ENCODE measurements at regions not wholly inside any gene's neighbourhood (a gene's known extent, or its start where the extent isn't known, plus 50 kb on each side); places are given as distances from the start of the nearest gene placed in this dataset.

DNA sequence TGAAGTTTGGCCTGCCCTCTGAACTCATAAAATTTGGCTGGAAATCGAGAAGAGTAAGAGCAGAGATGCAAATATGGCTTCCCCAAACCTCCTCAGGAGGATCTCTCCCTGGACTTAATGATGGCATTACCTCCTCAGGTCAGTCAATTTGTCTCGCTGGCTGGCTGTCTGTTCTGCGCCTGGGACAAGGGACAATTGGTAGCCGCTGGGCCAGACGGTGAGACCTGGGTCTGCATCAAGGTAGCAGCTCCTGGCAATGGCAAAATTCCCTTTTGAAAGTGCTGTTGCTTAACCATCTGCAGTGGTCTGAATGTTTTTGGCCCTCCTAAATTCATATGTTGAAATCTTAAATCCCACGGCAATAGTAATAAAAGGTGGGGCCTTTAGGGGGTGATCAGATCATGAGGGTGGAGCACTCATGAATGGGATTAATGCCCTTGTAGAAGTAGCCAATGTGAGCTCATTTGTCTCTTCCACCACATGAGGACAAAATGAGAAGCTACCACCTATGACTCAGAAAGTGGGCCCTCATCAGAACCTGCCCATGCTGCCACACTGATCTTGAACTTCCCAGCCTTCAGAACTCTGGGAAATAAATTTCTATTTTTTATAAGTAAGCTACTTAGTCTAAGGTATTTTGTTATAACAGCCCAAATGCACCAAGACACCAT, 439.3 kb upstream of the KLF4 start:
- no peak overlapping the region for H3K27ac Mint-ChIP-seq (ENCODE audit: unreplicated experiment)
- CTCF ChIA-PET = no interaction called here
- DNase-seq = no peak
- BruUV-seq (replicated peaks) = no TSS peak
- TF ChIP-seq, protein P1, sequence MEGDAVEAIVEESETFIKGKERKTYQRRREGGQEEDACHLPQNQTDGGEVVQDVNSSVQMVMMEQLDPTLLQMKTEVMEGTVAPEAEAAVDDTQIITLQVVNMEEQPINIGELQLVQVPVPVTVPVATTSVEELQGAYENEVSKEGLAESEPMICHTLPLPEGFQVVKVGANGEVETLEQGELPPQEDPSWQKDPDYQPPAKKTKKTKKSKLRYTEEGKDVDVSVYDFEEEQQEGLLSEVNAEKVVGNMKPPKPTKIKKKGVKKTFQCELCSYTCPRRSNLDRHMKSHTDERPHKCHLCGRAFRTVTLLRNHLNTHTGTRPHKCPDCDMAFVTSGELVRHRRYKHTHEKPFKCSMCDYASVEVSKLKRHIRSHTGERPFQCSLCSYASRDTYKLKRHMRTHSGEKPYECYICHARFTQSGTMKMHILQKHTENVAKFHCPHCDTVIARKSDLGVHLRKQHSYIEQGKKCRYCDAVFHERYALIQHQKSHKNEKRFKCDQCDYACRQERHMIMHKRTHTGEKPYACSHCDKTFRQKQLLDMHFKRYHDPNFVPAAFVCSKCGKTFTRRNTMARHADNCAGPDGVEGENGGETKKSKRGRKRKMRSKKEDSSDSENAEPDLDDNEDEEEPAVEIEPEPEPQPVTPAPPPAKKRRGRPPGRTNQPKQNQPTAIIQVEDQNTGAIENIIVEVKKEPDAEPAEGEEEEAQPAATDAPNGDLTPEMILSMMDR (IDR thresholded peaks at IDR 0.05; ENCODE audit: unreplicated experiment) = no peak
- H3K27me3 Mint-ChIP-seq (ENCODE audit: unreplicated experiment) = no peaks in the 10 kb centered on the region
- intact Hi-C loops (cut with micrococcal nuclease; ENCODE audit: unreplicated experiment) = no loop called here
- H3K4me3 Mint-ChIP-seq (ENCODE audit: low read depth, unreplicated experiment) = no peak overlapping the region
- H3K9me3 Mint-ChIP-seq (ENCODE audit: low read depth, unreplicated experiment) = no peaks in the 10 kb centered on the region
- H3K4me1 Mint-ChIP-seq (ENCODE audit: low read depth, unreplicated experiment) = no peaks in the 10 kb centered on the region
- H3K36me3 Mint-ChIP-seq (ENCODE audit: insufficient read depth, unreplicated experiment) = no peaks in the 10 kb centered on the region

DNA sequence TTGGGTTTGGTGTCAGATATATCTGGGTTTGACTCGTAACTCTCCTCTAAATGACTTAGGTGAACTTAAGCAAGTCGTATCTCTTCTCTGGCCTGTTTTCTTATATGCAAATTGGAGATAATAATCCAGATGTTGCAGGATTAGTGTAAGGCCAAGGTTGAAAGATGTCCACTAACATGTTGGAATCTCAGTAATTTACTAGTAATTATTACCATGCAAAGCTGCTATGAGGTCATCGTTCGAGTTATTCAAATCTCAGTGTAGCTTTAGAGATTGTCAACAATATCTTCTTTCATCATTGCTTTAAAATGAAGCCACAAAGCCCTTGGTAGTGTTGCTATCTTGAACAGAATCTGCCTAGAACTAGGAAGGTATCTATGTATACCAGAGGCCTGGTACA, 437.7 kb upstream of the KLF4 start:
- no peaks in the 10 kb centered on the region for H3K4me1 Mint-ChIP-seq (ENCODE audit: low read depth, unreplicated experiment)
- no peaks in the 10 kb centered on the region for H3K36me3 Mint-ChIP-seq (ENCODE audit: insufficient read depth, unreplicated experiment)
- intact Hi-C loops (cut with micrococcal nuclease; ENCODE audit: unreplicated experiment) = no loop called here
- no TSS peak for BruUV-seq (replicated peaks)
- no peaks in the 10 kb centered on the region for H3K27me3 Mint-ChIP-seq (ENCODE audit: unreplicated experiment)
- no peak for DNase-seq
- TF ChIP-seq, protein P1 (IDR thresholded peaks at IDR 0.05; ENCODE audit: unreplicated experiment) = no peak
- no peak overlapping the region for H3K4me3 Mint-ChIP-seq (ENCODE audit: low read depth, unreplicated experiment)
- H3K27ac Mint-ChIP-seq (ENCODE audit: unreplicated experiment) = no peak overlapping the region
- CTCF ChIA-PET = no interaction called here
- H3K9me3 Mint-ChIP-seq (ENCODE audit: low read depth, unreplicated experiment) = no peaks in the 10 kb centered on the region

DNA sequence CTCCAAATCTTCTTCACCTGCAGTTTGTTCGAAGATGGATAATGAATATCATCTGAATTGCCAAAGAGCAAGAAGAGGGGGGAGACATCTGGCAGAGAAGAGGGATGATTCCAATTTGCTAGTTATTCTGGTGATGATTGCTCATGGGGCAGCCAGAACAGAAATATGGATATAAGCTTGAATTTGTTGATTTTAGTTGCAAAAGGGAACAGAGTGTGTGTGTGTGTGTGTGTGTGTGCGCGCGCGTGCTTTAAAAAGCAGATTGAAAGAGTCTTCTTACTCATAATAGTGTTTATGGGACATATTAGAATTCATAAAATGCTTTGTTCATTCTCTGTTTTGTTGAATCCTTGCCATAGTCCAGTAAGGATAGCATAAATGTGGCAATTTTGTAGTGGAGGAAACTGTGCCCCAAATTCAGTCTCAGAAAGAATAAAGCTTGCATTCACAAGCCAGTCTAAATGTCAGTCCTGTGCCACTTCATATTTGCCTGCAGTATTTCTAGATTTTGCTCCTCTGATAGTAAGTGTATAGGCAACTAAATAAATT, 436.3 kb upstream of the KLF4 start:
- H3K4me1 Mint-ChIP-seq (ENCODE audit: low read depth, unreplicated experiment) = no peaks in the 10 kb centered on the region
- no peak overlapping the region for H3K4me3 Mint-ChIP-seq (ENCODE audit: low read depth, unreplicated experiment)
- no peak for DNase-seq
- H3K27ac Mint-ChIP-seq (ENCODE audit: unreplicated experiment) = no peak overlapping the region
- intact Hi-C loops (cut with micrococcal nuclease; ENCODE audit: unreplicated experiment) = no loop called here
- no TSS peak for BruUV-seq (replicated peaks)
- CTCF ChIA-PET = no interaction called here
- no peaks in the 10 kb centered on the region for H3K27me3 Mint-ChIP-seq (ENCODE audit: unreplicated experiment)
- H3K36me3 Mint-ChIP-seq (ENCODE audit: insufficient read depth, unreplicated experiment) = no peaks in the 10 kb centered on the region
- no peaks in the 10 kb centered on the region for H3K9me3 Mint-ChIP-seq (ENCODE audit: low read depth, unreplicated experiment)
- TF ChIP-seq, protein P1 (IDR thresholded peaks at IDR 0.05; ENCODE audit: unreplicated experiment) = no peak

DNA sequence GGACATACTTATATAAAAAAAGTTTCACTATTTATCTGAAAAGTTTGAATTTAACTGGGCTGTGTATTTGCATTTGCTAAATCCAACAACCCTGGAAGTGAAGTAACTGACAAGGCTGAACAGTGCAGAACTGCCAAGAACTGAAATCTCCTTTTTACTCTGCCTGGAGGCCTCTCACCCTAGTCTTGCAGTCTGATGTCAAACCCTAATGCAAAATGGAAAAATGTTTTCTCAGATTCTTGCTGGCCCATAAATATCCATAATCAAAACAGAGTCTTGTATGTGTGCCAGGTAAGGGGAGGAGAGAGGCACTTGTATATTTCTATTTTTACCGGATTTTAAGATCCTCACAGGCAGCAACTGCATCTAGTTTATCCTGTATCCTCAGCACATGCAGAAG, 432.7 kb upstream of the KLF4 start:
- TF ChIP-seq, protein P1 (IDR thresholded peaks at IDR 0.05; ENCODE audit: unreplicated experiment) = no peak
- intact Hi-C loops (cut with micrococcal nuclease; ENCODE audit: unreplicated experiment) = no loop called here
- Mint-ChIP-seq H3K27me3 (ENCODE audit: unreplicated experiment) (no peaks in the 10 kb centered on the region), H3K36me3 (ENCODE audit: insufficient read depth, unreplicated experiment) (no peaks in the 10 kb centered on the region), H3K4me1 (ENCODE audit: low read depth, unreplicated experiment) (no peaks in the 10 kb centered on the region), H3K4me3 (ENCODE audit: low read depth, unreplicated experiment) (no peak overlapping the region), H3K27ac (ENCODE audit: unreplicated experiment) (no peak overlapping the region), H3K9me3 (ENCODE audit: low read depth, unreplicated experiment) (no peaks in the 10 kb centered on the region)
- CTCF ChIA-PET = no interaction called here
- DNase-seq = no peak
- BruUV-seq (replicated peaks) = no TSS peak
